ENCODE measurements at regions not wholly inside any gene's neighbourhood (a gene's known extent, or its start where the extent isn't known, plus 50 kb on each side); places are given as distances from the start of the nearest gene placed in this dataset.

GRCh38 chr4:58551676-58552075 lies 1441.5 kb upstream of the IGFBP7 start:
- DNase-seq = no peak

- no peak for DNase-seq
Measured at GRCh38 chr4:58543465-58543864, 1433.3 kb upstream of the IGFBP7 start.

- no peak for DNase-seq
Measured at GRCh38 chr4:58541926-58542325, 1431.7 kb upstream of the IGFBP7 start.

GRCh38 chr4:58522765-58523382 lies 1412.7 kb upstream of the IGFBP7 start:
- no peak for DNase-seq

GRCh38 chr4:58515226-58515625 lies 1405.0 kb upstream of the IGFBP7 start:
- no peak for DNase-seq

GRCh38 chr4:58514299-58514698 lies 1404.1 kb upstream of the IGFBP7 start:
- no peak for DNase-seq

- no peak for DNase-seq
Measured at GRCh38 chr4:58510652-58511051, 1400.5 kb upstream of the IGFBP7 start.

GRCh38 chr4:58507079-58507478 lies 1396.9 kb upstream of the IGFBP7 start:
- DNase-seq = no peak

GRCh38 chr4:58502839-58503238 lies 1392.7 kb upstream of the IGFBP7 start:
- DNase-seq = no peak

- DNase-seq = no peak
Measured at GRCh38 chr4:58499182-58499581, 1389.0 kb upstream of the IGFBP7 start.

- no peak for DNase-seq
Measured at GRCh38 chr4:58491620-58492019, 1381.4 kb upstream of the IGFBP7 start.

- DNase-seq = no peak
Measured at GRCh38 chr4:58477950-58478349, 1367.8 kb upstream of the IGFBP7 start.

GRCh38 chr4:58477513-58477912 lies 1367.3 kb upstream of the IGFBP7 start:
- DNase-seq = no peak

GRCh38 chr4:58475097-58475496 lies 1364.9 kb upstream of the IGFBP7 start:
- no peak for DNase-seq

- DNase-seq = no peak
Measured at GRCh38 chr4:58465031-58465430, 1354.8 kb upstream of the IGFBP7 start.

- no peak for DNase-seq
Measured at GRCh38 chr4:58456727-58457384, 1346.7 kb upstream of the IGFBP7 start.

GRCh38 chr4:58453956-58454355 lies 1343.8 kb upstream of the IGFBP7 start:
- no peak for DNase-seq

- no peak for DNase-seq
Measured at GRCh38 chr4:58451707-58452106, 1341.5 kb upstream of the IGFBP7 start.

GRCh38 chr4:58435871-58436270 lies 1325.7 kb upstream of the IGFBP7 start:
- DNase-seq = no peak

GRCh38 chr4:58413849-58414248 lies 1303.7 kb upstream of the IGFBP7 start:
- no peak for DNase-seq

- no peak for DNase-seq
Measured at GRCh38 chr4:58411904-58412303, 1301.7 kb upstream of the IGFBP7 start.

GRCh38 chr4:58406762-58407161 lies 1296.6 kb upstream of the IGFBP7 start:
- no peak for DNase-seq

- no peak for DNase-seq
Measured at GRCh38 chr4:58368221-58368620, 1258.0 kb upstream of the IGFBP7 start.

- no peak for DNase-seq
Measured at GRCh38 chr4:58360354-58361133, 1250.4 kb upstream of the IGFBP7 start.
